ENCODE measurements at regions not wholly inside any gene's neighbourhood (a gene's known extent, or its start where the extent isn't known, plus 50 kb on each side); places are given as distances from the start of the nearest gene placed in this dataset.

- H3F3A ChIP-seq (replicated peaks; ENCODE audit: low read depth): no peaks in the 10 kb centered on the region
- no peaks in the 10 kb centered on the region for H3K4me1 Mint-ChIP-seq
- no peaks in the 10 kb centered on the region for H3K27me3 ChIP-seq (ENCODE audit: insufficient read depth)
- no peaks in the 10 kb centered on the region for H4K20me1 ChIP-seq (replicated peaks; ENCODE audit: insufficient read depth)
- H3K4me3 ChIP-seq: no peak overlapping the region
- H3K27ac Mint-ChIP-seq: no peak overlapping the region
- no peaks in the 10 kb centered on the region for H3K9me2 ChIP-seq (ENCODE audit: insufficient read depth)
- no peaks in the 10 kb centered on the region for H3K79me2 ChIP-seq (replicated peaks; ENCODE audit: insufficient read depth)
- H3K4me1 ChIP-seq (ENCODE audit: insufficient read depth): no peaks in the 10 kb centered on the region
- H3K9me3 Mint-ChIP-seq: no peaks in the 10 kb centered on the region
- no peak for DNase-seq (ENCODE audit: low spot score)
- TF ChIP-seq CREB1 (CRISPR knock-in tag; IDR thresholded peaks at IDR 0.05; ENCODE audit: low read depth) (no peak), ETS1 (IDR thresholded peaks at IDR 0.05) (no peak), STAT1 (IDR thresholded peaks at IDR 0.05; ENCODE audit: unreplicated experiment) (no peak), JUNB (IDR thresholded peaks at IDR 0.05; ENCODE audit: unreplicated experiment) (no peak)
- H3K36me3 ChIP-seq (ENCODE audit: insufficient read depth): no peaks in the 10 kb centered on the region
- ATAC-seq: no peak
- H3K4me2 ChIP-seq: no peak overlapping the region
- H3K36me3 Mint-ChIP-seq (ENCODE audit: low read depth): peaks cover under 1% of the 10 kb centered on the region; the same call in 2 of the 3 replicates
- no peak overlapping the region for H3K27ac ChIP-seq (ENCODE audit: low read depth)
- H3K27me3 Mint-ChIP-seq (ENCODE audit: insufficient read depth, low read depth, poor library complexity): peaks cover 2% of the 10 kb centered on the region
- H3K4me3 Mint-ChIP-seq: no peak overlapping the region
- H2AFZ ChIP-seq: no peak overlapping the region
Observed at GRCh38 chr2:753123-753522, 75.9 kb upstream of the TMEM18 start.

- H3K27me3 ChIP-seq (ENCODE audit: insufficient read depth): no peaks in the 10 kb centered on the region
- TF ChIP-seq REST (IDR thresholded peaks at IDR 0.05; ENCODE audit: unreplicated experiment): no peak
- no peak for TF ChIP-seq ZNF114 (CRISPR knock-in tag; IDR thresholded peaks at IDR 0.05)
- no peak overlapping the region for H3K27ac ChIP-seq (ENCODE audit: low read depth)
- no peaks in the 10 kb centered on the region for H3K36me3 ChIP-seq (ENCODE audit: insufficient read depth)
- H2AFZ ChIP-seq: no peak overlapping the region
- no peaks in the 10 kb centered on the region for H3F3A ChIP-seq (replicated peaks; ENCODE audit: low read depth)
- Mint-ChIP-seq H3K27ac (no peak overlapping the region), H3K36me3 (ENCODE audit: low read depth) (peaks cover 6% of the 10 kb centered on the region), H3K27me3 (ENCODE audit: insufficient read depth, low read depth, poor library complexity) (peaks cover 2% of the 10 kb centered on the region), H3K4me3 (no peak overlapping the region), H3K4me1 (no peaks in the 10 kb centered on the region), H3K9me3 (no peaks in the 10 kb centered on the region)
- no peaks in the 10 kb centered on the region for H3K79me2 ChIP-seq (replicated peaks; ENCODE audit: insufficient read depth)
- no peak overlapping the region for H3K4me3 ChIP-seq
- H4K20me1 ChIP-seq (replicated peaks; ENCODE audit: insufficient read depth): no peaks in the 10 kb centered on the region
- ATAC-seq (no peak), DNase-seq (ENCODE audit: low spot score) (no peak)
- H3K4me2 ChIP-seq: no peak overlapping the region
- no peaks in the 10 kb centered on the region for H3K9me2 ChIP-seq (ENCODE audit: insufficient read depth)
- no peaks in the 10 kb centered on the region for H3K4me1 ChIP-seq (ENCODE audit: insufficient read depth)
Observed at GRCh38 chr2:751474-751873, 74.3 kb upstream of the TMEM18 start.

GRCh38 chr2:750628-751027, 73.4 kb upstream of the TMEM18 start:
- no peak for DNase-seq (ENCODE audit: low spot score)
- peaks cover 1% of the 10 kb centered on the region; the same call in 2 of the 3 replicates for H3K9me3 Mint-ChIP-seq
- H3K36me3 ChIP-seq (ENCODE audit: insufficient read depth): no peaks in the 10 kb centered on the region
- no peaks in the 10 kb centered on the region for H3K27me3 Mint-ChIP-seq (ENCODE audit: insufficient read depth, low read depth, poor library complexity)
- H3K4me1 Mint-ChIP-seq: no peaks in the 10 kb centered on the region
- ATAC-seq: no peak
- no peaks in the 10 kb centered on the region for H3K9me2 ChIP-seq (ENCODE audit: insufficient read depth)
- H3K79me2 ChIP-seq (replicated peaks; ENCODE audit: insufficient read depth): no peaks in the 10 kb centered on the region
- H3K27ac Mint-ChIP-seq: no peak overlapping the region
- H3K4me1 ChIP-seq (ENCODE audit: insufficient read depth): no peaks in the 10 kb centered on the region
- no peak overlapping the region for H3K4me2 ChIP-seq
- H2AFZ ChIP-seq: no peak overlapping the region
- H3K27ac ChIP-seq (ENCODE audit: low read depth): no peak overlapping the region
- no peaks in the 10 kb centered on the region for H4K20me1 ChIP-seq (replicated peaks; ENCODE audit: insufficient read depth)
- H3K36me3 Mint-ChIP-seq (ENCODE audit: low read depth): peaks cover 7% of the 10 kb centered on the region
- no peaks in the 10 kb centered on the region for H3K27me3 ChIP-seq (ENCODE audit: insufficient read depth)
- no peak overlapping the region for H3K4me3 Mint-ChIP-seq
- H3K4me3 ChIP-seq: no peak overlapping the region
- no peaks in the 10 kb centered on the region for H3F3A ChIP-seq (replicated peaks; ENCODE audit: low read depth)
- TF ChIP-seq POLR2AphosphoS5 (IDR thresholded peaks at IDR 0.05; ENCODE audit: low read depth): no peak

Data from GM23338 (cell line).